NCI-H146 treated with DMSO at 0.1 percent for 48 hours (cell line): ENCODE measurements at regions not wholly inside any gene's neighbourhood (a gene's known extent, or its start where the extent isn't known, plus 50 kb on each side); places are given as distances from the start of the nearest gene placed in this dataset.
"Not testable (repeated sequence)": the region's sequence is repeated elsewhere in the genome, so short reads cannot be mapped to it uniquely, and the experiment has no call there.

Source experiments
- DNase-seq: peaks from one replicate; lab custom pipeline; 2025; ENCODE audit not compliant: unreplicated experiment; lab: John Stamatoyannopoulos, UW

DNA sequence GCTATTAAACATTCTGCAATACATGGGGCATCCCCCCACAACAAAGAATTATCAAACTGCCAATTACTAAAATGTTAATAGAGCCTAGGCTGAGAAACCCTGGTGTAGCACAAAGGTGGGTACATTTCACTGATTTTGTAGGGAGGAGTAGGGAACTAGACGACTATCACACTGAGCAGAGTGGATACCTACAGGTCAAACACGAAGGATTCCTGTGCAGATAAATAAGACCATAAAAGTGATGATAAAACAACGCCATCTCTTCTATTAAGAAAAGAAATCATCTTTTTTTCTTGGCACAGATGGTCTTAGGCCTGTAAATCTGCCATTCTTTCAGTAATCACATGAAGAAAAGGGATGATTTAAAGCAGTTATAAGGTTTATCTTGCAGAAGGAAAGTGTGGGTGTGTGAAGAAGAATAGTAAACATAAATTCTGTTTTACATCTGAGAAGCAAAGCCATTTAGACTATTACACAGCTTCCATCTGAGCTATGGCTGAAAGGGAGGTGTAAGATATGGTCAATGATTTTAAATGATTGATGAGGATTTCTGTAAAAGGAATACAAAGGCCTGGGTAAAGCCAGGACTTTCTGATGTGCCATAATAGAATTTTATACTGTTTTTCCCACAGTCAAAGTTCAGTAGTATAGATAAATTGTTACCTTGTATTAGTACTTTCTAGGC lies 429.4 kb upstream of the GOT2 start:
- DNase-seq: no peak

DNA sequence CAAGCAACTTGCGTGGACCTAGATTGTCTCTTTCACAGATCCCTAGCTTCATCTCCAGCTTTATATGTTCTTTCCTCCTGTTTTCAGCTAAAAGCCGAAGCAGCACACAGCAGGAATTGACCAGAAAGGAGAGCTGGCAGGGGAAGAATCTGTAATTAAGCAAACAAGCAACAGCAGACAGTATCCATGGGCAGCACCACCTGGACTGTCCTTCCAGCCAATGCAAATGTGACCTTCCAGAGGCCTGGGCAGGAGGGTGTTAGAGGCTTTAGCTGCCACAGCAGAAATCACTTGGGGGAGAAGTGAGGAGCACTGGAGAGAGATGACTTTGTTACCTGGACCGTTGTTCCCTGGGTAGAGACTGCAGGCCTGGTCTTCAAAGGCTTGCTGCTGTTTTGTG lies 427.6 kb upstream of the GOT2 start:
- DNase-seq: no peak

DNA sequence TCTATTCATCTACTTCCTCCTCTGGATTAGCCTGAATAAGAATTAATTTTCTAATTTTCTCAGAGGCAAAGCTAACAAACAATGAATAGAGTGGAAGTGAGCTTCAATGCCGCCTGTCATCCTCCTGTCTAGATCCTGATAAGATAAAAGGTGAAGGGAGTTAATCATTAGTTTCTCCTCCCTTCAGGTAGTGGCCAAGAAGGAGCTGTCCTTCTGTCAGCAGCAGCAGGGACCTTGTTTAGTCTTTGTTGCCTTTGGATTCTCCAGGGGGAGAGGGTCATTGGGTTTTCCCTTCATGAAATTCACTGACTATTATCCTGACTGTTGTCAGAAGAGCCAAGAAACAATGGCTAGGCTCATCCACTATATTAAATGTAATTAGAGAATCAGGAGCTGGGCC lies 420.2 kb upstream of the GOT2 start:
- DNase-seq: no peak

DNA sequence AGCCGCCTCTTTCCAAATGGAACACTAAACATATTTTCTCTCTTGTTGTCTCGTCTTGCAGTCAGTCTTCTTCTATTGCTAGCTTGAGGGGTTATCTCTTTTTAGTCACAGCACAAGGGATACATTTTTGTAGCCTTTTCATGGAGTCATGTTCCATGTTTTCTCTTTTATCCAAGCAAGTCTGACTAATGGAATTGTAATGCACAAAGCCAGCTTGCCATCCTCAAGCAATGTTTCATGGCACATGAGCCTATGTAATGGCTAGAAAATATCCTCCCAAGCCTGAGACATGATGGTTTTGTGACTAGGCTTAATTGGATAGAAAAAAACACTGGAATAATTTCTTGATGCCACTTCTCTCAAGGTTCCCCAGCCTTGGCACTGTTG lies 414.6 kb upstream of the GOT2 start:
- DNase-seq: no peak

DNA sequence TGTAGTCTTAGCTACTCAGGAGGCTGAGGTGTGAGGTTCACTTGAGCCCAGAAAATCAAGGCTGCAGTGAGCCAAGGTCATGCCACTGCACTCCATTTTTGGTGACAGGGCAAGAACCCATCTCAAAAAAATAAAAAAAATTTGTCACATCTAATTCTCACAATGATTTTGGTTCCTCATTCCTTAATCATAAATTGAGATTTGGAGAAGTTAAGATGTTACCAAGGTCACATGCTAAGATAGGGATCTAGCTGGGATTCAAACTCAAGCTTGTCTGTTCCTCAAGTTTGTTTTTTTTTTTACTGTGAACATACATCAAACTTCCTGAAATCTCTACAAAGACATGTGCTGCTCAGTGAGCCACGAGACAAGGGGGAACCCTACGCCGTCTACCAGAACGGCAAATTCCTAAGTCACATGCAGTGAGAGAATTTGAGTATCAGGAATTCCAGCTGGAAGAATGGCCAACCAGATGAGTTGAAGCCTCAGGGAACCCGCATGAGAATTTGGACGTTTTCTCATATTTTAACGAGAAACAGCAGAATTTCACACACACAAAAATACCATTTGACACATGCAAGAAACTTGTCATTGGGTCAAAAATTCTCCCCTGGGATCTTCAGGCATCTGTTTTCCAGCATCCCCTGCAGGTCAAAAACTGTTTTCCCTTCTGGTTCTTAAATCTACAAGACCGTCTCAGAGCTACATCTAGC lies 414.1 kb upstream of the GOT2 start:
- no peak for DNase-seq

DNA sequence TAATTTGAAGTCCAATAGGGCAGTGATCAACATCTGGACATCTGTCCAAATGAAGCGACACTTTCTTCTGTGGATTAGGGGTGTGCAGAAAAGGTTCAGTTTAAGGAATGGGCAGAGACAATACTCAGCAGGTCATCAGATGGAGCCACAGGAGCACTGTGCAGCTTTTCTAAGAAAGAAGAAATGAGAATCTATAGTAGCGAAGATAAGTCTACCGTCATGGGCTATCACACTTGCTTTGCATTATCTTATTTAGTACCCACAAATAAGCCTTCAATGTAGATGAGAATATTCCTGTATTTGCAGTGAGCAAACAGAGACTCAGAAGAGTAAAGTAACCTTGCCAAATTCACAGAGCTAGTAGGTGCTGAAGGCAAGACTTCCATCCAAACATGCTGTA lies 412.0 kb upstream of the GOT2 start:
- DNase-seq: no peak

GRCh38 chr16:59144841-59145240 lies 410.7 kb upstream of the GOT2 start:
- DNase-seq: no peak

- DNase-seq: no peak
Observed at GRCh38 chr16:59144326-59144725, 410.2 kb upstream of the GOT2 start.

- no peak for DNase-seq
Observed at GRCh38 chr16:59126486-59126885, 392.4 kb upstream of the GOT2 start.

DNA sequence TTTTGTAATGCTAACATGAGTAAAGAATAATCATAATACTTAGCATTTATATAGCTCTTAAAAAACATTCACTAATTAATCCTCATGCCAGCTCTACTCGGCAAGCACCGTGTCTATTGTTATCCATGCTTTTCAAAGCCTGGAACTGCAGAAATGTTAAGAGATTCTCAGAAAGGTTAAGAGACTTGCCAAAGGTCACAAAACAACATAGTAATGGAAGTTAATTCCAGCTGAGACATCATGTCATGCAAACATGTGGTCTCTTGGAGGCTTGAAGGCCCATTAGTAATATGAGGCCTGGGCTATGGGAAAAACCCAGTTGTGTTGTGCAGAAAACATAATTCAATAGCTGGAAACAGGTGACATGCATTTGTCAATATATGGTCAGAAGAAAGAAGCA lies 389.9 kb upstream of the GOT2 start:
- DNase-seq: no peak

- DNase-seq: no peak
Observed at GRCh38 chr16:59123479-59123878, 389.4 kb upstream of the GOT2 start.

- DNase-seq: no peak
Observed at GRCh38 chr16:59122262-59122537, 388.1 kb upstream of the GOT2 start.

DNA sequence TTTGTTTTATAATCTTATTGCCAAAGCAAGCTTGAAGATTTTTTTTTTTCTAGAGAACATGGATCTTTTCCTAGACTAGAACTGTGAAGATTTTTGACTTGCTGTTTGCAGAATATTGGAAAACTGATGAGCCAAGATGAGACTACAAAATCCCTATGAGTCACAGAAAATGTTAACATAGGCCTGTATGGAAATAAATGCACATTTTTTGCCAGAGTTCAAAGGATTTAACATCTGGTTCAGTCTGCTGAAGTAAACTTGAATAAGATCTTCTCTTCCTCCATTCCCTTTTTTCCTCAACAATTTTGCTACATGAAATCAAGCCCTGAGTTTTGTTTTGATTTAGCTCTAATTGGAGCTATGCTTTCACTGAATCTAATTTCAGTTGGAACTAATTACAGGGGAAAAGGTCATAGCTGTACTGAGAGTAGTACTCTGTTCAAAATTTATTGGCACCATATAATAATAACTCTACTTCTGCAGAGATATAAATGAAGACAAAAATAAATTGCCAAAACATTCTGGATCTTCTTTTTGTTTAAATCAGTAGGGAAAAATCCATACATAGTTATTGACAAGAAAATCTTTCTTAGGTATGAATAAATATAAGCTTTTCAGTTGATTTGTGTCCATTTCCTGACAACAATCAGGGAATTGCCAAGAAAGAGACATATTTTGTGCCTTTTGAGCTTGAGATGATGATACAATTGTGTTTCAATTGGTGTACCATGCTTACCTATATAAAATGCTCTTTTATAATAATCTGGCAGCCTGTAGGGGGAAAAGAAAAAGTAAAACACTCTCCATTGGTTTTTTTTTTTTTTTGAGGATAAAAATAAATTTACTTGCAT lies 387.5 kb upstream of the GOT2 start:
- no peak for DNase-seq

GRCh38 chr16:59116744-59117143 lies 382.6 kb upstream of the GOT2 start:
- no peak for DNase-seq

DNA sequence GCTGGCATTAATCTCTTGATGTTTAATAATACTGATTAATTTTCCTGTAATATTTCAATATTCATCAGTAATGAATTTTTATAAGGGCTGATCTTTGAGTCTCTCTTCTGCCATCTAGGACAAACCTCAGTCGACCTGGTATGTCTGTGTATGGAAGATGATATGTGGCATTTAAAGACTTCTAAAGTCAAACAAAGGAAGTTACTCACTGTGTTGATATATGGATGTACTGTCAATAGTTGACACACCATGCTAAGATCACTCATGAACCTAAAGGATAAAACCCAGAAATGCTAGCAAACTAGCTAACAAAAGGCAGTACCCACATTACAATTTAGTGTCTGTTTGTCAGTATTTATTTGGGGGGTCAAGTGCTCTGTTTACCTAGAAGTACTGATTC lies 380.7 kb upstream of the GOT2 start:
- no peak for DNase-seq

- DNase-seq: no peak
Observed at GRCh38 chr16:59113004-59113670, 379.0 kb upstream of the GOT2 start.

- no peak for DNase-seq
Observed at GRCh38 chr16:59111280-59111679, 377.2 kb upstream of the GOT2 start.

GRCh38 chr16:59108374-59108773 lies 374.3 kb upstream of the GOT2 start:
- no peak for DNase-seq

- DNase-seq: not testable (repeated sequence)
Observed at GRCh38 chr16:59096682-59097081, 362.6 kb upstream of the GOT2 start.

DNA sequence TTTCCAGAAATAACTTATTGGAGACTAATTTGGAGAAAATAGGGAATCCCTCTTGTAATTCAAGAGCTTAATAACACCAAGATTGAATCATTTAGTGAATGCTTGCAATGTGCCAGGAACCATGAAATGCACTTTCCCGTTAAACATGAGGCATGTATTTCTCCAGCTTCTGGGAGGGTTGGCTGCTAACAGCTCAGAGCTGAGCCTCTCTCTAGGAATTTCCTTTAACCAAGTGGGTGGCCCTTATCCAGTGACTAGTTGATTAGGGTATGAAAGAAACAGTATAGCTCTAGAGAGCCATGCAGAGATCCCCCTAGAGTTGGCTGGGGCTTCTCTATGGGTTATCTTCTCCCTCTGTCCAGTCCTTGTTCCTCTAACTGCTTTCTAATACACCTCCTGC lies 356.4 kb upstream of the GOT2 start:
- DNase-seq: no peak

- DNase-seq: no peak
Observed at GRCh38 chr16:59088431-59088830, 354.3 kb upstream of the GOT2 start.

GRCh38 chr16:59087641-59088040 lies 353.5 kb upstream of the GOT2 start:
- DNase-seq: no peak
